K562 (cell line): ENCODE measurements at regions not wholly inside any gene's neighbourhood (a gene's known extent, or its start where the extent isn't known, plus 50 kb on each side); places are given as distances from the start of the nearest gene placed in this dataset.

Experiments
- BACH1 ChIP-seq: fragments of 200-800 bp; sonication (Bioruptor generic); IDR thresholded peaks from 2 replicates; pipeline ENCODE4 v1.6.1; 2016; ENCODE audit warnings: missing genetic modification characterization, missing compliant biosample characterization
- CBFB ChIP-seq: sonication (generic); formaldehyde crosslinking; IDR thresholded peaks from 2 replicates; pipeline ENCODE4 v1.4.0; 2020; ENCODE audit warnings: mild to moderate bottlenecking, missing genetic modification reagents
- E4F1 ChIP-seq: fragments of 250-450 bp; sonication (Bioruptor Pico); IDR thresholded peaks from 2 replicates; pipeline ENCODE4 v1.5.0; 2021; ENCODE audit warnings: mild to moderate bottlenecking, borderline replicate concordance
- FIP1L1 ChIP-seq: fragments of 200-400 bp; formaldehyde crosslinking; IDR thresholded peaks from 2 replicates; pipeline ENCODE4 v1.6.1; 2018; ENCODE audit warnings: mild to moderate bottlenecking, low read depth, low read length; ENCODE audit not compliant: poor library complexity, severe bottlenecking
- FOXA3 ChIP-seq, 2 experiments: fragments of 450-650 bp in 1 of 2; sonication (generic) in 1 of 2; formaldehyde crosslinking; IDR thresholded peaks in 1 of 2; conservative IDR thresholded peaks in 1 of 2; 2 replicates each; pipeline versions ENCODE4 v1.4.0 to v1.8.0; 2020 to 2022; ENCODE audit warnings: mild to moderate bottlenecking in 2 of 2, missing genetic modification reagents in 1 of 2
- GTF2E2 ChIP-seq: fragments of 200-800 bp; sonication (Bioruptor generic); IDR thresholded peaks from 2 replicates; pipeline ENCODE4 v1.6.1; 2016; ENCODE audit warnings: missing genetic modification characterization, missing compliant biosample characterization
- HLTF ChIP-seq: fragments of 450-650 bp; IDR thresholded peaks from 2 replicates; pipeline ENCODE4 v1.6.1; 2016
- POLR2AphosphoS2 ChIP-seq: IDR thresholded peaks from 2 replicates; pipeline ENCODE4 v1.6.1; 2012; ENCODE audit warnings: low read length, improper control_type of control experiment
- RAD51 ChIP-seq: fragments of 450-650 bp; IDR thresholded peaks from 2 replicates; pipeline ENCODE4 v1.7.1; 2016; ENCODE audit warnings: low read depth, mild to moderate bottlenecking, borderline replicate concordance
- RBM39 ChIP-seq: fragments of 200-400 bp; formaldehyde crosslinking; optimal IDR thresholded peaks from 2 replicates; pipeline ENCODE3; 2018; ENCODE audit warnings: low read depth, low read length
- SAFB ChIP-seq: fragments of 200-400 bp; formaldehyde crosslinking; IDR thresholded peaks from 2 replicates; pipeline ENCODE4 v1.6.1; 2017; ENCODE audit warnings: low read depth, low read length, borderline replicate concordance
- SPI1 ChIP-seq: IDR thresholded peaks from 2 replicates; pipeline ENCODE4 v1.6.1; 2011; ENCODE audit warnings: low read depth, low read length, control low read depth, borderline replicate concordance
- ZNF121 ChIP-seq: sonication (generic); formaldehyde crosslinking; conservative IDR thresholded peaks from 2 replicates; pipeline ENCODE4 v1.8.0; 2022; ENCODE audit warnings: missing genetic modification reagents
- ZNF311 ChIP-seq: fragments of 250-450 bp; sonication (Bioruptor Pico); IDR thresholded peaks from 2 replicates; pipeline ENCODE4 v1.4.0; 2020; ENCODE audit warnings: mild to moderate bottlenecking, moderate library complexity

GRCh38 chr10:21423850-21424249 lies 101.6 kb downstream of the SKIDA1 start (continued):
- no peak for TF ChIP-seq SPI1
- TF ChIP-seq RAD51, result no peak
- TF ChIP-seq GTF2E2 (tag), result no peak
- no peak for TF ChIP-seq CBFB (CRISPR knock-in tag)
- no peak for TF ChIP-seq RBM39
- no peak for TF ChIP-seq ZNF311 (CRISPR knock-in tag)
- no peak for TF ChIP-seq BACH1
- no peak for TF ChIP-seq POLR2AphosphoS2
- TF ChIP-seq FIP1L1, result no peak
- no peak for TF ChIP-seq ZNF121 (CRISPR knock-in tag)
- TF ChIP-seq HLTF, result no peak
- TF ChIP-seq E4F1 (CRISPR knock-in tag), result no peak
- TF ChIP-seq FOXA3 (CRISPR knock-in tag; conservative IDR thresholded peaks at IDR 0.05 in 1 of 2, IDR thresholded peaks at IDR 0.05 in 1 of 2), result no peak
- TF ChIP-seq SAFB, result no peak
